Inferior parietal cortex (tissue), 1 donor: ENCODE measurements at regions not wholly inside any gene's neighbourhood (a gene's known extent, or its start where the extent isn't known, plus 50 kb on each side); places are given as distances from the start of the nearest gene placed in this dataset.
"Not testable (repeated sequence)": the region's sequence is repeated elsewhere in the genome, so short reads cannot be mapped to it uniquely, and the experiment has no call there.

Experiments used
- DNase-seq: peaks from one replicate; pipeline ENCODE4 v3.0.0-alpha.2; 2016; ENCODE audit errors: extremely low spot score

DNA sequence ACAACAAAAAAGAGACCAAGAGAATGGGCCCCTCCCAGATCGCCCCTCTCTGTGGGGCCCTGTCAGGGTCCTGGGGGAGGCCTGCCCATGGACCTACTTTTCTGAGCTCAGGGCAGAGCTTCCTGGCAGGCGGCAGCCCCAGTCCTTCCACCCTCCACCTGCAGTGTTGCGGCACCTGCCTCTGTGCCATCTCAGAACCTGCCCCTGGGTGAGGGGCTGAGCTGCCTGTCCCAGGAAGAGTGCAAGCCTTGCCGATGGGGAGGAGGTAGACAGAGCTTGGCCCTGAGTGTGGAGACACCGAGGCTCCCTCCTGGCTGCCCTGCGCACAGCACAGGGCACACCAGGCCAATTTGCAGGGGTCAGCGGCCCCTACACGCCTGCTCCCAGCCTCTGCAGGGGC lies 67.5 kb downstream of the UNCX start:
- no peak for DNase-seq

GRCh38 chr7:1300636-1301035 lies 68.0 kb downstream of the UNCX start:
- DNase-seq: no peak

- DNase-seq: no peak
These were observed 68.6 kb downstream of the UNCX start for GRCh38 chr7:1301054-1301881.

DNA sequence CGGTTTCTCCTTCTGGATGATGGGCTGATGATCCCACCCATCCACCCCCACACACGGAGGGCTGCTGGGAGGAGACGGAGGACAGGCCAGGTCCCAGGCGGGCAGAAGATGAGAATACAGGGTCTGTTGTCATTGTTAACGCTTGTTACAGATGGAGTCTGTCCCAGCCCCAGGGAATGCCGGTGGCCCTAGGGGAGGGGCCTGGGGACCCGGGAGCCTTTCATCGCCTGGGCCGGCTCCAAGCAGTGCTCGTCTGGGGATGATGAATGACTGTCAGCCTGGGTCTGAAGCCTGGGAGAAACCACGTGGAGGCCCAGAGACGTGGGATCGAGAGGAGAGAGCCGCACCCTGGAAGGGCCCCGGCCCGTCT lies 69.2 kb downstream of the UNCX start:
- no peak for DNase-seq

- DNase-seq: no peak
These were observed 70.3 kb downstream of the UNCX start for GRCh38 chr7:1302936-1303335.

DNA sequence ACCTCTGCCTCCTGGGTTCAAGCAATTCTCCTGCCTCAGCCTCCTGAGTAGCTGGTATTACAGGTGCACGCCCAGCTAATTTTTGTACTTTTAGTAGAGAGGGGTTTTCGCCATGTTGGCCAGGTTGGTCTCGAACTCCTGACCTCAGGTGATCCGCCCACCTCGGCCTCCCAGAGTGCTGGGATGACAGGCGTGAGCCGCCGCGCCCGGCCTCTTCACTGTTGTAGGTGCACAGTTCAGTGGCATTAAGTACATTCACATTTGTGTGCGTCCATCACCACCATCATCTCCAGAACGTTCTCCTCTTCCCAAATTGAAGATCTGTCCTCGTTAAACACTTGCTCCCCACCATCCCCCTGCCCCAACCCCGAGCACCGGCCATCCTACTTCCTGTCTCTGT lies 71.3 kb downstream of the UNCX start:
- DNase-seq: not testable (repeated sequence)

DNA sequence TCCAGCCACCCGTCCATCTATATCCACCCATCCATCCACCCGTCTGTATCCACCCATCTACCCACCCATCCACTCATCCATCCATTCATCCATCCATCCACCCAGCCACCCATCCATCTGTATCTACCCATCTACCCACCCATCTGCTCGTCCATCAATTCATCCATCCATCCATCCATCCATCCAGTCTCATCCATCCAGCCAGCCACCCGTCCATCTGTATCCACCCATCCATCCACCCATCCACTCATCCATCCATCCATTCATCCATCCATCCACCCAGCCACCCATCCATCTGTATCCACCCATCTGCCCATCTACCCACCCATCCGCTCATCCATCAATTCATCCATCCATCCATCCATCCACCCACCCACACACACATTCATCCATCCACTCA lies 73.2 kb downstream of the UNCX start:
- DNase-seq: no peak

DNA sequence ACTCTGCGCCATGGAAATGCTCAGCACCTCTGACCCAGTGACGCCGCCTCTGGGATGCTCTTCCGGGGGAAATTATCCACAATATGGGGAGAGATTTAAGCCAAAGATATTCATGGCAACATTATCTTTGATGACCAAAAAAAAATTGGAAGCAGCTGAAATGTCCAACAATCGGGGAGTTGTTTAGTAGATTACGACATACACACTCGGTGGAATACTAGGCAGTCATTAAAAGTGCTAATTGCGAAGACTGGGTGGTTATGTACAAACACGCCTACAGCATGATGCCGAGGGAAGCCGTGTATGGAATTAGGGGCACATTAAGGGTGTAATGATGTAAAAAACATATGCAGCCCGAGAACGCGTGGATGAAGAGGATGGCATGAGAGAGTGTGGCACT lies 75.2 kb downstream of the UNCX start:
- DNase-seq: no peak

DNA sequence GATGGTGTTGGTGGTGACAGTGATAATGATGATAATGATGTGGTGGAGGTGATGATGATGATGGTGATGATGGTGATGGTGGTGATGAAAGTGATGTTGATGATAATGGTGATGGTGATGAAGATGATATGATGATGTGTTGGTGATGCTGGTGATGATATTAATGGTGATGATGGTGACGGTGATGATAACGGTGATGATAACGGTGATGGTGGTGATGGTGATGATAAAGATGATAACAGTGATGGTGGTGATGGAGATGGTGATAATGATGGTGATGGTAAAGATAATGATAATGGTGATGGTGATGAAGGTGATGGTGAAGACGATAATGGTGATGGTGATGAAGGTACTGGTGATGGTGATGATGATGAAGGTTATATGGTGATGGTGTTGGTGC lies 76.6 kb downstream of the UNCX start:
- DNase-seq: no peak

GRCh38 chr7:1309996-1310395 lies 77.3 kb downstream of the UNCX start:
- DNase-seq: no peak

DNA sequence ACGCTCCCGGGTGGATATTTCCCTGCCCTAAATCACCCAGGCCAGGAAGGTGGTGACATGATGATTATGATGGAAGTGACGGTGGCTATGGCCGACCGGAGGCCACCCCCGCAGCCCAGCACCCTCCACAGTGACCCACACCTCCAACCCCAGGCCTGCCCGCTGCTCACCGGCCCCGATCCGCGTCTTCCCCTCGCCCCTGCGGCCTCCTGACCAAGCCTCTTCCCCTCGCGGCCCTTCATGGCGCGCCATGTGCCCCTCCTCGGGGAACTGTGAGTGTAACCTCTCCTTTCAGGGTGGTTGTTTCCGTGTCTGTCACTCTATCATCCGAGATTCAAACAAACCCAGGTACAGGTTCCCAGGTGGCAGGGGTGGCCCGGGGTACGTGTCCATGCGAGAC lies 78.3 kb downstream of the UNCX start:
- no peak for DNase-seq

DNA sequence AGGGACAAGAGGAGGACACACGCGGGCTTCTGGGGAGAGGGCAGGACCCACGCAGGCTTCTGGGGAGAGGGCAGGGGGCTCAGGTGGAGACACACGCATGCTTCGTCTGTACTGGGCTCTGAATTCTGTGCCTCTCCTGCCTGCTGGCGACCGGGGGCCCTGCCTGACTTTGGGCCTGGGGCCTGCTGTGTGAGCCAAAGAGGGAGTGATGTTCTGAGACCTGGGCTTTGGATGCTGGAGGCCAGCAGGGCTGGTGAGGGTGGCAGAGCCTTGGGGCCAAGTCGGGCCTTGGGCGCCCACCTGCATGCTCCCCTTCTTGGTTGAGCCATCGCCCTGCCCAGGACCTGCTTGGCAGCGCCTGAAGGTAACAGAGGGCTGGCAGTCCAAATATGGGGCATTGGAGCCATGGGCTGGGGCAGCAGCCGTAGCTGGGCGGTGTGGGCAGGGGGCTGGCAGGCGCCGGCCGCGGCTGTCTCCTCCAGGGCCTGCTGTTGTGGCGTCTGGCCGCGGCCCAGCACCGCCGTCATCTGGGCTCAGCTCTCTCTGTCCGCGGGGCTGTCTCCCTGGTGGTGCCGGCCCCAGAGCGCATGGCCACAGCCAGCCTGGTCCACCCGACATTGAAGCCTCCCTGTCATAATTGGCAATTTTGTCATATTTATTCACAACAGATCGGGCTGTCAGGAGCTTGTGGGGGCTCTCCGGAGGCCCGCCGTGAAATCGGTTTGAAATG lies 78.9 kb downstream of the UNCX start:
- no peak for DNase-seq

DNA sequence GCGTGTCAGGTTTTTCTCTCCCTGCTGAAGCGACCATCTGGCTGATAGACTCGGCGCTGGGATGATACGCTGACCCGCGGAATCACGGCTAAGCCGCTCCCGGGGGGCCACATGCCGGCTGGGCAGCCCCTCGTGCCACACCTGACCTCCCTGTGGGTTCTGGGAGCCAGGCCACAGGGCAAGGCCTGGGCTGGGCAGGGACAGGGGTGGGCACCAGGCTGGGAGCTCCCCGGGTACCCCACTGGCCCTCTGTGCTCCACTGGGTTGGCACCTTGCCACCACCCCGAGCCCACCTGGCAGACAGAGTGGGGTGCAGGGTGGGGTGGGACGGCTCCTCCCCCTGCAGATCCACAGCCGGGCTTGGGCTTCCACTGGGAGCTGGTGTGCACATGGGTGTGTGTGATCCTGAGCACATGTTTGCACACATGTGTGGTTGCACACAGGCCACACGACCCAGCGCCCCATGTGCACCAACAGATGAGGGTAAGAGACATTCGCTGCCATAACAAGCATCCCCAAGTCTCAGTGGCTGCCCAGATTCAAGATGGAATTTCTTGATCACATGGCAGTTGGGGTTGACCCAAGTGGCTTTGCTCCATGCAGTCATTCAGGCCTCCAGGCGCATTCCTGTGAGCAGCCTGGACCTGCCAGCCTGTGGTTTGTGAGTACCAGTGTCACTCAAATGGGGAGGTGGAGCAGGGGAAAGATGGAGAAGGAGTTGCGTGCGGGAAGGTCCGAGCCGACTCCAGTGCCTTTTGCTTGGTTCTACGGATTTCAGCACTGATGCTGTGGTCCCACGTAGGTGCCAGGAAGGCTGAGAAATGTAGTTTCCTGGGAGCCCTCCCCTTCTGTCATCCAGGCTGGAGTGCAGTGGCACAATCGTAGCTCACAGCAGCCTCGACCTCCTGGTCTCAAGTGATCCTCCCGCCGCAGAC lies 79.7 kb downstream of the UNCX start:
- no peak for DNase-seq

DNA sequence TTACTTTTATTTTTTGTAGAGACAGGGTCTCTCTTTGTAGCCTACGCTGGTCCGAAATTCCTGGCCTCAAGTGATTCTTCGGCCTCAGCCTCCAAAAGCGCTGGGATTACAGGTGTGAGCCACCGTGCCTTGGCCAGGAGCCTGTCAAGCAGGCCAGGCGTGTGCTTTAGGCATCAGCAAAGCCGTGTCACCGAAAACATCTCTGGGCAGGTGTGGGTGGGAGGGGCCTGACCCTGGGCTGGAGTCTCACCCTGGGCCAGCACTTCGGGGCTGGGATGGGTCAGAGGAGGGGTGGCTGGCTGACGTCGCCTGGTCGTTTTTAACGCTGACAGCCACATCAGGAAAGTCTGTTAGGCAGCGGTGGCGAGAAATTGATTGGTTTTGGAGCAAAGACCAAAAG lies 80.9 kb downstream of the UNCX start:
- DNase-seq: no peak

DNA sequence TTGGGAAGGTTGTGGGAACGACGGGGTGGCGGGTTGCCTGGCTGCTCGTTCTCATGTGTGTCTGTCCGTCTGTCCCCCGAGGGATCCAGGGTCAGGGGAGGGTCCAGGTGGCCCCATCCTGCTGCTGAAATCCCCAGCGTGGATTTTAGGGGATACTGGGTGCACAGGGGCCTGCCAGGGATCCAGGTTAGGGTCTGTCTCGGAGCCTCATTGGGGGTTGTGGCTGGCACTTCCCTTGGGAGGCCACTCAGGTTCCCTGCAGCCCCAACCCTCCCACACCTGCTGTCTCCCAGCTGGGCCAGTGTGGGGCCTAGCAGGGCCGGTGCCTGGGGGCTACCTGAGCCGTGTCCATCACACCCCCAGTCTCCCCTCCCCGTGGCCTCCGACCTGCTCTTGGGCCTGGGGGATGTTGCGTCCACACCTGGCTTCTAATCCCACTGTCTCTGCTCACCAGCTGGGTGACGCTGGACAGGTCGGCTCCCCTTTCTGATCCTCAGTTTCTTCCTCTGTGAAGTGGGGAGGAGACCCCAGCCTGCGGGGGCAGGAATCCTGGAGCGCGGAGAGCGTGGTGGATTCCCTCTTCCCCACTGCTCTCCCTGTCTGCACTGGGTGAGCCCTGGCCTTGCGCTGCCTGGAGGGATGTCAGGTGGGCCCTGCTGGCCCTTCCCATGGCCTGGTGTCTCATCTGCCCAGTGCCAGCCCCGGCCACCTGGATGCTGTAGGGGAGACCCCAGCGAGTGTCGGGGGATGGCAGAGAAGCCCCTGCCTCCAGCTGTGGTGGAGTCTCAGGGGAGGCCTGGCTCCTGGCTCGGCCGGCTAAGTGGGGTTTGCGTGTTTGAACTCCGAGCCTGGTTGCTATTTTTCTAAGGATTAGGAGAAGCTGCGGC lies 81.6 kb downstream of the UNCX start:
- DNase-seq: no peak

DNA sequence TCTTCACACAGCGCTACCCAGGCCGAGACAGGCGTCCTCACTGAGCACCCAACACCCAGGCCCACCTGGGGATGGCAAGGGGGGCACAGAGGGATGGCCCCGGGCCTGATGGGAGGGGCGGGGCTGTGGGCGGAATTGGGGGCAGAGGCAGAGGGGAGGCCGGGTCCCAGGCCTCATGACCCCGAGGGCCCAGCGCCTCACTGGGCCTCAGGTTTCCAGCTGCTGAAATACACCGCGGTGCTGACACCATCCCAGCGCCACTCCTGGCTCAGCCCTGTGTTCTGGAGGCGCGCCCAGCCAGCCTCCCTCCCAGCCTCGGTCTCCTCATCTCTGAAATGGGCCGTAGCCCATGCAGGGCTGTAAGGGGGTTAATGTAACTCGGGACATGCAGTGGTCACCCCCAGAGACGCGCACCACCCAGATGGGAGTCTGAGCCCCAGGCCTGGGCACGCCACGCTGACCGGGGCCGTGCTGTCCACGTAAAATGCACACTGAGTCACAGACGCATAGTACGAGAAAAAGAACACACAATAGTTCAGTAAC lies 82.3 kb downstream of the UNCX start:
- DNase-seq: no peak

- no peak for DNase-seq
These were observed 83.4 kb downstream of the UNCX start for GRCh38 chr7:1316086-1316485.

DNA sequence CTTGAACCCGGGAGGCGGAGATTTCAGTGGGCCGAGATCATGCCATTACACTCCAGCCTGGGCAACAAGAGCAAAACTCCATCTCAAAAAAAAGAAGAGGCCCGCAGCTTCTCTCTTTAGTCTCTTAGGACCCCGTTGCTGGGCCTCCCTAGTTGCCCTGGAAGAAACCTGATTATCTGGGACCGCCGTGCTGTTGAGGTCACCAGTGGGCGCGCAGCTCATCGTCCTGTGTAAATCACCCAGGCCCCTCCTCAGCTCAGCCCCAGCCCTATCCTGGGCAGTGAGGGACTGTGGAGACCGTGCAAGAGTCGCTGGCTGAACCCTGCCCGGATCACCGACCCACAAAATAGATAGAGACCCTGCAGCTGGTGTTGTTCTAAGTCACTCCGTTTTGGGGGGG lies 85.0 kb downstream of the UNCX start:
- no peak for DNase-seq

DNA sequence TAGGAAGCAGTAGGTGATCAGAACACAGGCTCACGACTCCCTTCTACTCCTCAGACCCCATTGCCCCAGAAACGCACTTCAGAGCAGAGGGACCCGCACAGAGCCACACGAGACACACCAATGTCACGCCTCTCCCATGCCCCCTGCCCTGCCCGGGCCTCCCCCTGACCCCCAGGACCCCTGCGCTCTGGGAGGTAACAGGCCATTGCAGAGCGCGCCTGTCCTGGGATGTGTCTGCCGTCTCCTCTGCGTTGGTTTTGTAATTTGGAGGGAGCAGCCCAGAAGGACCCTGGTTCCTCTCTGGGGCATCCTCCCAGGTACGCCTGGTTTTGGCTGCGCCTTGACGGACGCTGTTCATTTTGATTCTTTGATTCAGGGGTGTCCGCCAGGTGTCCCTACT lies 85.4 kb downstream of the UNCX start:
- no peak for DNase-seq

DNA sequence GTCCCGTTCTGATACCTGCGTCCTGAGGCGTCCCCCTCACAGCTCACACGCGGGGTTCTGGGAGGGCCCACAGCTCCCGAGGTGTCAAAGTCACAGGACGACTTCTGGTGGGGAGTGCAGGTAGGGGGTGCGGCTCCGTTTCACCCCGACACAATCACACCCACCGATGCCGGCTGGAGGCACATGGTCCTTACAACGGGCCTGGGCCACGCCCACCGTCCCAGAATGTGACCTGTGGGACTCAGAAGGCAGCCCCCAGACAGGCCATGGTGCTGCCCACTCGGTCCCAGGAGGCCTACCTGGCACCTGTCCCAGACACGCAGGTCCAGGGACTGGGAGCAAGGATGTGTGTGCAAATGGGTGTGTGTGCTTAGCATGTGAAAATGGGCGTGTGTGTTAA lies 86.0 kb downstream of the UNCX start:
- no peak for DNase-seq

GRCh38 chr7:1320616-1321240 lies 88.1 kb downstream of the UNCX start:
- DNase-seq: no peak
